22Rv1 (cell line): ENCODE measurements at regions not wholly inside any gene's neighbourhood (a gene's known extent, or its start where the extent isn't known, plus 50 kb on each side); places are given as distances from the start of the nearest gene placed in this dataset.

Source experiments
- H3K27ac ChIP-seq: fragments of 450-650 bp; 2 replicates; pipeline ENCODE4 v1.5.1; 2017
- CTCF ChIP-seq: fragments of 450-650 bp; IDR thresholded peaks from 2 replicates; pipeline ENCODE4 v1.5.1; 2017; ENCODE audit warnings: mild to moderate bottlenecking
- ZFX ChIP-seq: fragments of 450-650 bp; IDR thresholded peaks from 2 replicates; pipeline ENCODE4 v1.6.1; 2017; ENCODE audit warnings: antibody characterized with exemption, borderline replicate concordance

GRCh38 chr1:244106837-244107493 is 55.9 kb downstream of the ZBTB18 start:
- no peak overlapping the region for H3K27ac ChIP-seq

GRCh38 chr1:244111027-244111426 is 59.9 kb downstream of the ZBTB18 start:
- TF ChIP-seq ZFX (no peak), CTCF (no peak)
- H3K27ac ChIP-seq = no peak overlapping the region

More at GRCh38 chr1:244106837-244107493, 55.9 kb downstream of the ZBTB18 start:
- TF ChIP-seq CTCF (no peak), ZFX (no peak)

GRCh38 chr1:244112041-244112440 is 61.0 kb downstream of the ZBTB18 start:
- TF ChIP-seq CTCF (no peak), ZFX (no peak)
- H3K27ac ChIP-seq = no peak overlapping the region

GRCh38 chr1:244112636-244113035 is 61.6 kb downstream of the ZBTB18 start:
- H3K27ac ChIP-seq = no peak overlapping the region
- TF ChIP-seq ZFX (no peak), CTCF (no peak)

GRCh38 chr1:244113532-244114320 is 62.6 kb downstream of the ZBTB18 start:
- TF ChIP-seq CTCF (no peak), ZFX (no peak)
- no peak overlapping the region for H3K27ac ChIP-seq

GRCh38 chr1:244114892-244115291 is 63.8 kb downstream of the ZBTB18 start:
- no peak overlapping the region for H3K27ac ChIP-seq
- TF ChIP-seq CTCF (no peak), ZFX (no peak)

- H3K27ac ChIP-seq = no peak overlapping the region
- no peak for TF ChIP-seq CTCF
- TF ChIP-seq ZFX = no peak
Measured at GRCh38 chr1:244116946-244117345, 65.9 kb downstream of the ZBTB18 start.
